Stimulated activated CD4-positive, alpha-beta T cell treated with anti-CD3 and anti-CD28 coated beads, Interleukin-1b, Interleukin-23, amount 100 ng/mL, for 48 hours (primary cell): ENCODE measurements at regions not wholly inside any gene's neighbourhood (a gene's known extent, or its start where the extent isn't known, plus 50 kb on each side); places are given as distances from the start of the nearest gene placed in this dataset.
"Not testable (repeated sequence)": the region's sequence is repeated elsewhere in the genome, so short reads cannot be mapped to it uniquely, and the experiment has no call there.

Experiments
- DNase-seq: peaks from one replicate; pipeline ENCODE4 v3.0.0-alpha.2; 2020

- no peak for DNase-seq
Observed at GRCh38 chr12:25615119-25615518, 62.0 kb upstream of the LMNTD1 start.

DNA sequence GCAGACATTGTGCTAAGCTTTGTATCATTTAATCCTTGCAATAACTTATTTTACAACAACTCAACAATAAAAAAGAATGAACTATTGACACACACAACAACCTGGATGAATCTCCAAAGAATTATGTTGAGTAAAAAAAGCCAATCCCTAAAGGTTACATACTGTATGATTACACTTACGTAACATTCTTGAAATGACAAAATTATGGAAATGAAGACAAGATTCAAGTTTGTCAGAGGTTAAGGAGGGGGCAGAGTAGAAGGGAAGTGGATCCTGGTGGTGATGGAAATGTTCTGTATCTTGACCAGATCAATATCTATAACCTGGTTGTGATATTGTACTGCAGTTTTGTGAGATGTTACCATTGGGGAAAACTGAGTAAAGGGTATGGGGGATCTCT, 63.2 kb upstream of the LMNTD1 start:
- DNase-seq: no peak

DNA sequence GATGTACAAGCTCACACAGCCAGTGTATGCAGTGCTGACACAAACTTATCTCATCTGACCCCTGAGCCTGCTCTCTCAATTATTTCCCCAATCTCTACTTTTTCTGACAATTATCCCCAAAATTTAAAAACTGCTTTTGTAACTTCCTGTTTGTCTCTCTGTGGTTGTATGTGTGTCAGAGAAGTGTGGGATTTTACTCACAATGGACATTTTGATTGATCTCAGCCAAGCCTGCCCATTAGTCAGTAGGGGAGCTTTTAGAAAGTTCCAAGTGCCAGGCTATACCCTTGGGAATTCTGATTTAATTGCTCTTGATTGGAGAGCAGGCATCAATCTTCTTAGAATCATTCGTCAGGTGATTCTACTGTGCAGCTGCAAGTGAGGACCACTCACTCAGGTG, 64.9 kb upstream of the LMNTD1 start:
- DNase-seq: no peak

DNA sequence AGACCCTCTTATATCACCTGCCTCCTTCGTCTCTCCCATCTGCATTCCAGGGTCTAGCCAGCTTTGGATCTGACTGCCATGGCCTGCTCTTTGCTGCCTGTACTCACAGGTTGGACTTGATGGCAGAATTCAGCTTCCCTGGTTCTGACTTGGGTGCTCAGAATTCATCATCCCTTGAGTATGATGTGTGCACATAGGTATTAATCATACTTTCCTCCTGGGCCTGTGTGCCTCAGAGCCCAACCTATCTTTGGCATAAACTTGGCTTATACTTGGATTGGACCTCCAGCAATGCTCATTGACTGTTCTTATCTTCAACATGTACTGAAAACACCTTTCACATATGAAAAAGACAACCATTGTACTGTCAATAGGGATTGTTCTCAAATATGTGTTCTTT, 70.7 kb upstream of the LMNTD1 start:
- DNase-seq: no peak

DNA sequence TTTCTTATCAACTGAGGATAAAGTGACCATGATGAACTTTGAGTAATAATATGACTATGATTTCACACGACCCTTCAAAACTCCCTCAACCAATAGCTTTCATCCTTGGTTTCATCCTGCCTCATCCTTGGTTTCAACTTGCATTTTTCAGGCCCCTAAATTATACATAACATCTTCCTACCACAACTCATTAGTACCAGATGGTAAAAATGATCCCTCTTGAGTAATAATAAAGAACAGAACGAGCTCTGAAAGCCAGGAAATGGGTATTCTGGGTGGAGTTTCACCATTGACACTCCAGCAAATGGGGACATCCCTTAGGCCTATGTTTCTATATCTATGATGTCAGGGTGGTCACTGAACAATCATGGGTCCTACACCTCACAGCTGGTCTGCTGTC, 72.1 kb upstream of the LMNTD1 start:
- DNase-seq: no peak

- no peak for DNase-seq
Observed at GRCh38 chr12:25629341-25629740, 76.3 kb upstream of the LMNTD1 start.

DNA sequence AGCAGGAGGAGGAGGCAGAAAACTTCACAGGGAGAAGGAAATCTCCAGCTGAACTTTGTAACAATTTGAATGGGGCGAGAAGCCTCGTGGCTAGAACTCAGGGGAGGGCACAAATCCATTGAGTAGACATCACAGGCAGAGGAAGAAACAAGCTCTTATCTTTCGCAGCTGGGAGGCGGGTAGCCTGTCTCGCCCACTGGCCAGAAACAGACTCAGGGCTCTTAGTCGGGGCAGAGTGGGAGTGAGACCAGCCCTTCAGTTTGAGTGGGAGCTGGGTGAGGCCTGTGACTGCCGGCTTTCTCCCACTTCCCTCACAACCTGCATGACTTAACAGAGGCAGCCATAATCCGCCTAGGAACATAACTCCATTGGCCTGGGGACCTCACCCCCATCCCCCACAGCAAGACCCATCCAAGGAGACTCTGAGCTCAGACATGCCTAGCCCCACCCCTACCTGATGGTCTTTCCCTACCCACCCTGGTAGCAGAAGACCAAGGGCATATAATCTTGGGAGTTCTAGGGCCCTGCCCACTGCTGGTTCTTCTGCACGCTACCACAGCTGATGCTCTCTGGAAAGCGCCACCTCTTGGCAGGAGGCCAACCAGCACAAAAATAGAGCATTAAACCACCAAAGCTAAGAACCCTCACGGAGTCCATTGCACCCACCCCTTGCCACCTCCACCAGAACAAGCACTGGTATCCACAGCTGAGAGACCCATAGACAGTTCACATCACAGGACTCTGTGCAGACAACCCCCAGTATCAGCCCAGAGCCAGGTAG, 77.8 kb upstream of the LMNTD1 start:
- not testable (repeated sequence) for DNase-seq

GRCh38 chr12:25633149-25633548, 80.1 kb upstream of the LMNTD1 start:
- not testable (repeated sequence) for DNase-seq

DNA sequence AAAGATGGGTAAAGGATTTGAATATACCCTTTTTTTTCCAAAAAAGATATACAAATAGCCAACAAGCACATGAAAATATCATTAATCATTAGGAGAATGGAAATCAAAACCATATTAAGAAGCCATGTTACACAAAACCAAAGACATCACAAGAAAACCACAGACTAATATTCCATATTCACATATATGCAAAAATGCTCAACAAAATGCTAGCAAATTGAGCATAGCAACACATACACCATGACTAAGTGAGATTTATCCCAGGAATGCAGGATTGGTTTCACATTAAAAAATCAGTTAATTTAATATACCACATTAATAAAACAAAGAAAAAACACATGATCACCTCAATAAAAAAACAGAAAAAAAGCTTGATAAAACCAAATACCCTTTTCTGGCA, 84.7 kb upstream of the LMNTD1 start:
- no peak for DNase-seq

DNA sequence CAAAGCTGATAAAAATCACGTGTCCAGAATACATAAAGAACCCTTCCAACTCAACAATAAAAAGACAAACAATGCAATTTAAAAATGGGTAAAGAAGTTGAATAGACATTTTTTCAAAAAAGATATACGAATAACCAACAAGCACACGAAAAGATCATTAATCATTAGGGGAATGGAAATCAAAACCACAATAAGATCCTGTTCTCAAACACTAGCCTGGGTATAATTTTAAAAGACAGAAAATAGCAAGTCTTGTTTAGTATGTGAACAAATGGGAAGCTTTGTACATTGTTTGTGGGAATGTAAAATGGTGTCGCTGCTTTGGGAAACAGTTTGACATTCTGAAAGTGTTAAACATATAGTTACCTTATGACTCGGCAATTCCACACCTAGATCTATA, 86.3 kb upstream of the LMNTD1 start:
- no peak for DNase-seq

DNA sequence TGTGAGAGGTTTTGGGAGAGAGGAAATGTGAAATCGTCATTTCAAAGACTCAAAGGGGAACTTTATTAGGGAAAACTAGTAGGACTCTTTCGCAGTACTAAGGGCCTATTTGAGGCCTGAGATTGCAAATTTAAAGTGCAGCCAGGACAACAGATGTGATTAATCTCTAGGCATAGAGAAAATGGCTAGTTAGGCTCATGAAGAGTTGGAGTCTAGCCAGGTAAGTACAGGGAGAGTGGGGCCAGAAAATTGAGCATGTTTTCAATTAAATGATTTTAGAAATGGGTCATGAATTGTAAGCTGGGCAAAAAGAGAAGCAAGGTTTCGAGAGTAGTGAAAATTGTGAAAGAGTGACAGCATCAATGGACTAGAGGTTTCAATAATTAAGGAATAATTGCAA, 91.9 kb upstream of the LMNTD1 start:
- no peak for DNase-seq

DNA sequence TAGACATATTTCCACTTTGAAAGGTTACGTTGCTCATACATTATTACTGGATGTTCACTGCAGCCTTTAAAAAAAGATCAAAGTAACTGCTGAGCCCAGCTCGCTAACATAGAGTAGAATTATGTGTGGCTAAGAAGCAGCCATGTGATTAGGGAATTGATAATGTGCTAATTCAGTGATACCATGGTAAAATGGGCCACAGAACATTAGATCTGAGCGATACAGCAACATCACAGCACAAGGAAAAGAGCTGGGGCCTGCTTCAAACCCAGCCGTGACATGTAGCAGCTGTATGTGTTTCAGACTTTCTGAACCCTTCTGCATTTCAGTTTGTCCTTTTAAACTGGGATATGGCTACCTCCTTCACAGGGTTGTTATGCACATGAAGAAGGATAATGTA, 92.3 kb upstream of the LMNTD1 start:
- DNase-seq: no peak

GRCh38 chr12:25651931-25652330, 98.8 kb upstream of the LMNTD1 start:
- no peak for DNase-seq

GRCh38 chr12:25652371-25652770, 99.3 kb upstream of the LMNTD1 start:
- no peak for DNase-seq

GRCh38 chr12:25653487-25654175, 100.5 kb upstream of the LMNTD1 start:
- DNase-seq: no peak

- no peak for DNase-seq
Observed at GRCh38 chr12:25655702-25656101, 102.6 kb upstream of the LMNTD1 start.

- no peak for DNase-seq
Observed at GRCh38 chr12:25659621-25660020, 106.5 kb upstream of the LMNTD1 start.

DNA sequence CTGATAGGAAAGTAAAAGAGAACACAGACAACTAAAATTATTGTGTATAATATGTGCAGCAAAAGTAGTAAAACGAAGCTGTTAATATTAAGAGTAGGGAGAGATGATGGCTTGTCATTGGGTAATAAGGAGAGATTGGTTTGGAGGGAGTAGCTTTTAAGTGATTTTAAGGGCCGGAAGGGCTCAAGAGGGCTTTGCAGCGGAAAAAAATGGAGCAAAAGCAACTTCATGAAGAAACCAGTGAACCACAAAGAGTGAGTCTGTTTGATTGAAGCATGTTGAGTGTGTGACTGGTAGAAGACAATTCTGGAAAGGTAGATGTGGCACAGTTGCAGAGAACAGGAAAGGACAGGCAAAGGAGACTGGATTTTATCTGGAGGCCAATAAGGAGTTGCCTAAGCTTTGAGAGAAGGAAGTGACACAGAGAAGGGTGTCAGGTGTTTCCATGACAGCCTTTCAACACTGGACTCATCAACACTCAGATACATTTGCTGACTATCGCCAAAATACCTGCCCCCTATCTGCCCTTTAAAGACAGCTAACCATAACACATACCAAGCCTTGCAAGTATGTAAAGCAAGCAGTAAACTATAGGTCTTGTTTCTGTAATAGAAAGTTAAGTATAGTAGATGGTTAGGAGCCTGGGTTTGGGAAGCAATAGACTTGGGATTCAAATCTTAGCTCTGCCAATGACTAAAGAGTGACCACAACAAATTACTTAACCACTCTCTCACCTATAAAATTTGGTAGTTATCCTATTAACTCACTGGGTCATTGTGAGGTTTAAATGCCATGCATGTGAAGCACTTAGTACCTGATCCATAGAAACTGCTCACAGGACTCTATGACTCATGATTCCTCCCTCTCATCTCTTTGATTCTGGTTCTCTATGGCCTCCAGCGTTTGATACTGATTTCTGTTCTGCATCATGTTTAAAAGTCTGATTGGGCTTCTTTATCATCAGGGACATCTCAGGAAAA, 117.3 kb upstream of the LMNTD1 start:
- no peak for DNase-seq

DNA sequence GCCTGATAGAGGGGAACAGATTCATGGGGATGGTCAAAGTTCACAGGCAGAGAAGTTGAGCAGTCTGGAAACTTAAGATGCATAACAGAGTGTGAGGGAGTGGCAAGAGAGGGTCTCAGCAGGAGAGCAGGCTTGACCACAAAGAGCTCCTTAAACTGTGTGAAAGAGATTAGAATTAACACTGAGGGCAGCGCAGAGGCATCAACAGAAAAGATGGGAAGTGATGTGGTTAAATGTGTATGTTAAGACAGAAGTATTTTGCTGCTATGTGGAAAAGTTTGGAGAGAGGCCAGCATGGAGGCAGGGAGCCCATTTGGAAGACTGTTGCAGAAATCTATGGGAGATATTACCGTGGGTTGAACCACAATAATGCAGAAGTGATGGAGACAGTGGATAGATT, 122.7 kb upstream of the LMNTD1 start:
- no peak for DNase-seq

DNA sequence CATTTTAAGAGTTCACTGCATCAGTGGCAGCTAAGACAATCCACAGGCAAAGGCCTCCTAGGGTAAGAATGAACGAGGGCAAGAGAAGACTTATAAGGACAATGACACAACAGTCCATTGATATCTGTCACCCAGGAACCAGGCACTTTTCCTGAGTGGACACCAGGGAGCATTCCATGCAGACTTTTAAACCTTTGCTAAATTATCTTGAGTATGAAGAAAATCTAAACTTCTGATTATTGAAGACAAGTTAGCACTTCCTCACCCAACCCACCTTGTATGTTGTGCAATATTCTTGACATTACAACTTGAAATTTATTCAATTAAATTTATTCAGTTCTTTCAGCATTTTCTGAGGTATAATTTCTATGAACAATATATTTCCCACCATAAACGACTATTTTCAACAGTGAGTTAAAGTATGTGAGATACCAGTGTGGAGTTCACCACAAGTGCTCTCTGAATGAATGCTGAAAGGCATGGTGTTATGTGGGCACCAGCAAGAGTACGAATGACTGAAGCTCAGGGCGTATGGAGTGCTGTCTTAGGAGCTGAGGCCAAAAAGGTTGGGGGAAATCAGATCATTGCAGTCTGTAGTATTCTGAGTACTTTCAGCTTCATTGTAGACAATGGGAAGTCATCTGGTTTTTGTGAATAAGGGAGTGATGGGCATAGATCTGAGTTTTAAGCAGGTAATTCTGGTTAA, 124.3 kb upstream of the LMNTD1 start:
- DNase-seq: no peak

DNA sequence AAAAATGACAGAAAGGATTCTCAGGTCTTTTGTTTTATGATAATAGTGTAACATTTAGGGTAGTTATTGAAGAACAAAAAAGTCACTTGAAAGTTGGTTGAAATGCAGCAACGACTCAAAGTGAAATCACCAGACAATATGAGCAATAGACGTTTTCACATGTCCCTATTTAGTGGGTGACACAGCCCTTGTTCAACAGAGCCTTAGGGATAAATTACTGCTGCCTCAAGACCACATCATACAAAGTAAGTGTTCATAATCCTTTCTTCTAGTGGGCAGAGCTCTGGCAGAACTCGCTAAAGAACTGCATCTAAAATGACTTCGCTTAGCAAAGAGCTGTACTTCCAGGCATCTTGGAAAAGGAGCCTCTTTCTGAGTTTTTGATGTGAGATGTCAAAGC, 128.5 kb upstream of the LMNTD1 start:
- DNase-seq: no peak

GRCh38 chr12:25682421-25682820, 129.3 kb upstream of the LMNTD1 start:
- DNase-seq: no peak

- no peak for DNase-seq
Observed at GRCh38 chr12:25684070-25684469, 131.0 kb upstream of the LMNTD1 start.
